IMR-90 (cell line): ENCODE measurements at regions not wholly inside any gene's neighbourhood (a gene's known extent, or its start where the extent isn't known, plus 50 kb on each side); places are given as distances from the start of the nearest gene placed in this dataset.

Experiments used
- ATAC-seq: fragments of 200-7000 bp; cut with Tn5 transposase; 2 replicates; pipeline ENCODE4 v1.9.1; 2020; ENCODE audit warnings: low read depth, mild to moderate bottlenecking, moderate library complexity
- BruUV-seq: library from RNA; stranded (reverse); fragments of 400-500 nt; replicated peaks from 2 replicates; lab custom pipeline; 2021; lab: Mats Ljungman, UMichigan
- CTCF ChIA-PET: fragments of 300-600 bp; formaldehyde crosslinking; extraction: SDS; loops from one replicate; lab custom pipeline; 2021; ENCODE audit warnings: antibody characterized with exemption; lab: Yijun Ruan, JAX
- POLR2A ChIA-PET: fragments of 300-600 bp; sonication (Branson Sonifier 250); formaldehyde crosslinking; loops from one replicate; lab custom pipeline; 2022; ENCODE audit warnings: antibody characterized with exemption; ENCODE audit not compliant: unreplicated experiment; lab: Charles Lee
- DNase-seq: peaks from one replicate; pipeline ENCODE4 v3.0.0; 2013
- H2AFZ ChIP-seq: replicated peaks from 2 replicates; pipeline ENCODE3; 2013; ENCODE audit warnings: low read length, mild to moderate bottlenecking; ENCODE audit not compliant: poor library complexity
- H2AK5ac ChIP-seq: 2 replicates; pipeline ENCODE4 v1.6.1; 2013; ENCODE audit warnings: low read depth, low read length, inconsistent platforms
- H2AK9ac ChIP-seq: replicated peaks from 2 replicates; pipeline ENCODE3; 2013; ENCODE audit warnings: mild to moderate bottlenecking, low read depth, low read length, moderate library complexity; ENCODE audit not compliant: poor library complexity
- H2BK120ac ChIP-seq: 2 replicates; pipeline ENCODE4 v1.6.1; 2013; ENCODE audit warnings: low read depth, low read length, inconsistent platforms
- H2BK15ac ChIP-seq: 3 replicates; pipeline ENCODE4 v1.6.1; 2013; ENCODE audit warnings: low read depth, low read length, inconsistent platforms
- H2BK20ac ChIP-seq: 2 replicates; pipeline ENCODE4 v1.6.1; 2013; ENCODE audit warnings: low read depth, mild to moderate bottlenecking, inconsistent platforms, low read length, moderate library complexity
- H2BK5ac ChIP-seq: 2 replicates; pipeline ENCODE4 v1.6.1; 2013; ENCODE audit warnings: mild to moderate bottlenecking, low read depth, low read length, inconsistent platforms; ENCODE audit not compliant: poor library complexity, severe bottlenecking
- H3K14ac ChIP-seq: replicated peaks from 2 replicates; pipeline ENCODE4 v1.6.1; 2013; ENCODE audit warnings: low read depth, low read length, inconsistent platforms
- H3K18ac ChIP-seq: 2 replicates; pipeline ENCODE4 v1.6.1; 2013; ENCODE audit warnings: low read depth, low read length, control low read depth
- H3K23ac ChIP-seq: 2 replicates; pipeline ENCODE4 v1.6.1; 2013; ENCODE audit warnings: low read depth, low read length, inconsistent platforms
- H3K27ac ChIP-seq: 2 replicates; pipeline ENCODE4 v1.5.1; 2013; ENCODE audit warnings: mild to moderate bottlenecking, control low read depth, low read length; ENCODE audit not compliant: insufficient read depth
- H3K27me3 ChIP-seq: 2 replicates; pipeline ENCODE4 v1.6.1; 2013; ENCODE audit warnings: low read length; ENCODE audit not compliant: control insufficient read depth, insufficient read depth
- H3K36me3 ChIP-seq: 2 replicates; pipeline ENCODE4 v1.6.1; 2013; ENCODE audit warnings: low read length, mixed read lengths; ENCODE audit not compliant: control insufficient read depth, insufficient read depth
- H3K4ac ChIP-seq: 2 replicates; pipeline ENCODE4 v1.6.1; 2013; ENCODE audit warnings: low read depth, low read length, inconsistent platforms
- H3K4me1 ChIP-seq: 2 replicates; pipeline ENCODE4 v1.6.1; 2013; ENCODE audit warnings: low read length, mixed read lengths; ENCODE audit not compliant: control insufficient read depth, insufficient read depth
- H3K4me2 ChIP-seq: 2 replicates; pipeline ENCODE4 v1.6.1; 2013; ENCODE audit warnings: low read depth, mild to moderate bottlenecking, control low read depth, low read length, moderate library complexity
- H3K4me3 ChIP-seq: 2 replicates; pipeline ENCODE4 v1.5.1; 2013; ENCODE audit warnings: low read depth, mild to moderate bottlenecking, control low read depth, low read length, moderate library complexity; ENCODE audit not compliant: insufficient read depth
- H3K56ac ChIP-seq: 2 replicates; pipeline ENCODE4 v1.6.1; 2013; ENCODE audit warnings: low read length, inconsistent platforms; ENCODE audit not compliant: insufficient read depth; ENCODE audit errors: extremely low read depth
- H3K79me1 ChIP-seq, 2 experiments: 2 replicates each; pipeline ENCODE4 v1.6.1; 2013; ENCODE audit warnings: low read length in 2 of 2, inconsistent platforms in 1 of 2, low read depth in 1 of 2
- H3K9ac ChIP-seq: 2 replicates; pipeline ENCODE4 v1.6.1; 2013; ENCODE audit warnings: low read depth, low read length, control low read depth
- H3K9me1 ChIP-seq: 2 replicates; pipeline ENCODE4 v1.6.1; 2013; ENCODE audit warnings: low read length, inconsistent platforms; ENCODE audit not compliant: insufficient read depth
- H3K9me3 ChIP-seq: 2 replicates; pipeline ENCODE4 v1.6.1; 2013; ENCODE audit warnings: low read length; ENCODE audit not compliant: control insufficient read depth, insufficient read depth
- H4K20me1 ChIP-seq: 2 replicates; pipeline ENCODE4 v1.6.1; 2013; ENCODE audit warnings: low read length, inconsistent platforms; ENCODE audit not compliant: insufficient read depth
- H4K5ac ChIP-seq: 2 replicates; pipeline ENCODE4 v1.6.1; 2013; ENCODE audit warnings: mild to moderate bottlenecking, low read depth, low read length, control low read depth
- H4K8ac ChIP-seq, 2 experiments: 2 replicates each; pipeline ENCODE4 v1.6.1; 2013; ENCODE audit warnings: low read depth in 2 of 2, low read length in 2 of 2, control low read depth in 1 of 2, inconsistent platforms in 1 of 2
- H4K91ac ChIP-seq: 2 replicates; pipeline ENCODE4 v1.6.1; 2013; ENCODE audit warnings: low read depth, low read length, inconsistent platforms; ENCODE audit not compliant: insufficient read depth
- BHLHE40 ChIP-seq: fragments of 150-350 bp; IDR thresholded peaks from 2 replicates; pipeline ENCODE4 v1.6.1; 2016; ENCODE audit warnings: mild to moderate bottlenecking, low read depth, low read length
- CEBPB ChIP-seq: IDR thresholded peaks from 2 replicates; pipeline ENCODE4 v1.6.1; 2012; ENCODE audit warnings: low read depth, low read length, improper control_type of control experiment
- CHD1 ChIP-seq: IDR thresholded peaks from 2 replicates; pipeline ENCODE4 v1.6.1; 2012; ENCODE audit warnings: low read depth, low read length, improper control_type of control experiment
- FOS ChIP-seq: fragments of 150-350 bp; IDR thresholded peaks from 2 replicates; pipeline ENCODE4 v1.6.1; 2016; ENCODE audit warnings: low read depth, low read length
- MAFK ChIP-seq: IDR thresholded peaks from 2 replicates; pipeline ENCODE4 v1.6.1; 2012; ENCODE audit warnings: low read depth, low read length, improper control_type of control experiment
- MAZ ChIP-seq: IDR thresholded peaks from 2 replicates; pipeline ENCODE4 v1.6.1; 2012; ENCODE audit warnings: low read depth, mild to moderate bottlenecking, low read length, improper control_type of control experiment, moderate library complexity, borderline replicate concordance
- MXI1 ChIP-seq: IDR thresholded peaks from 2 replicates; pipeline ENCODE4 v1.6.1; 2012; ENCODE audit warnings: low read depth, mild to moderate bottlenecking, low read length, moderate library complexity, borderline replicate concordance
- NFE2L2 ChIP-seq: fragments of 150-350 bp; IDR thresholded peaks from 2 replicates; pipeline ENCODE4 v1.6.1; 2016; ENCODE audit warnings: low read depth, mild to moderate bottlenecking, low read length
- POLR2A ChIP-seq: IDR thresholded peaks from 2 replicates; pipeline ENCODE4 v1.6.1; 2012; ENCODE audit warnings: mild to moderate bottlenecking, low read depth, low read length
- RAD21 ChIP-seq: IDR thresholded peaks from 2 replicates; pipeline ENCODE4 v1.6.1; 2012; ENCODE audit warnings: low read length, improper control_type of control experiment
- RCOR1 ChIP-seq: IDR thresholded peaks from 2 replicates; pipeline ENCODE4 v1.6.1; 2012; ENCODE audit warnings: mild to moderate bottlenecking, low read length, improper control_type of control experiment; ENCODE audit not compliant: insufficient replicate concordance
- RFX5 ChIP-seq: IDR thresholded peaks from 2 replicates; pipeline ENCODE4 v1.8.0; 2012; ENCODE audit warnings: low read depth, mild to moderate bottlenecking, low read length, moderate library complexity
- SMC3 ChIP-seq: fragments of 150-350 bp; IDR thresholded peaks from 2 replicates; pipeline ENCODE4 v1.6.1; 2016; ENCODE audit warnings: low read depth, mild to moderate bottlenecking, antibody characterized with exemption, low read length, moderate library complexity
- WGBS, 2 experiments: methylation state at CpG; one replicate each; pipeline versions ENCODE4 v1.1.5 to v1.1.7; 2013; ENCODE audit warnings: missing lambda C conversion rate in 2 of 2; ENCODE audit not compliant: insufficient read length in 1 of 2; ENCODE audit errors: extremely low coverage in 2 of 2; 5-methylcytosine and 5-hydroxymethylcytosine counted together
- dilution Hi-C: fragments of 300-500 bp; cut with HindIII; formaldehyde crosslinking; loops from one replicate; pipeline ENCODE4 v1.14.3; 2018; ENCODE audit warnings: low sequenced_read_pairs; ENCODE audit not compliant: unreplicated experiment
- in situ Hi-C: fragments of 300-500 bp; cut with MboI; formaldehyde crosslinking; loops from 3 replicates; pipeline ENCODE4 v1.14.3; 2019; ENCODE audit warnings: low sequenced_read_pairs, inconsistent platforms, mixed read lengths
- intact Hi-C: fragments of 100-400 bp; cut with micrococcal nuclease; formaldehyde crosslinking; loops from 2 replicates; pipeline ENCODE4 v1.10.0; 2022
- TF ChIP-seq, protein P1 (sequence below): conservative IDR thresholded peaks from 2 replicates; pipeline ENCODE4 v1.5.1; 2012; ENCODE audit warnings: mild to moderate bottlenecking, low read depth, low read length, improper control_type of control experiment
- TF ChIP-seq, protein P2 (sequence below): fragments of 150-350 bp; IDR thresholded peaks from 2 replicates; pipeline ENCODE4 v1.6.1; 2017; ENCODE audit warnings: mild to moderate bottlenecking, antibody characterized with exemption, low read length, low read depth
- TF ChIP-seq, protein P3 (sequence below): fragments of 150-350 bp; IDR thresholded peaks from 2 replicates; pipeline ENCODE4 v1.6.1; 2016; ENCODE audit warnings: low read depth, mild to moderate bottlenecking, low read length, moderate library complexity, borderline replicate concordance

DNA sequence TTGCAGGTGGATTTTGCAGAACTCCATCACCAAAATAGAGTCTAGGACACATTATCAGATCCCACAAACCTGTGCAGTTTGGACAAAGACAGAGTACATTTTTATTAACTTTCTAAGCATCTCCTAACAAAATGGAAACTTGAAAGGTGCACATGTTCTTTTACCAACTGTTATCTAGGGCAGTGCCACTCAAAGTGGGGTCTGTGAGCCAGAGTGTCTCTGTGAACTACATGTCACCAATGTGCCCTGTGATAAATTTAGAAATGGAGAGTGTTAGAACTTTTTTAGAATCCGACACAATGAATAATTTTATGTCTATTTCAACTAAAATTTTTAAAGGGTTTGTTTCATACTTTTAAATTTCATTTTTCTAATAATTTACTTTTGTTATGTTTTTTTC lies 68.4 kb upstream of the TMC3 start:
- intact Hi-C loops (no loop called here), dilution Hi-C loops (no loop called here), in situ Hi-C loops (no loop called here)
- no peak overlapping the region for H2AK5ac ChIP-seq
- H3K56ac ChIP-seq, result no peak overlapping the region
- no peak overlapping the region for H3K18ac ChIP-seq
- no peak overlapping the region for H2BK120ac ChIP-seq
- no peak for DNase-seq
- H3K9me1 ChIP-seq, result no peaks in the 10 kb centered on the region
- ATAC-seq, result no peak
- no peak overlapping the region for H2AK9ac ChIP-seq
- peaks cover 2% of the 10 kb centered on the region; the same call in 1 of the 2 replicates for H3K27me3 ChIP-seq
- H3K4ac ChIP-seq, result no peak overlapping the region
- no peak overlapping the region for H4K91ac ChIP-seq
- H3K9me3 ChIP-seq, result no peaks in the 10 kb centered on the region
- H3K9ac ChIP-seq, result no peak overlapping the region
- H3K27ac ChIP-seq, result no peak overlapping the region
- no peak overlapping the region for H3K23ac ChIP-seq
- TF ChIP-seq NFE2L2, result no peak
- TF ChIP-seq, protein P1, sequence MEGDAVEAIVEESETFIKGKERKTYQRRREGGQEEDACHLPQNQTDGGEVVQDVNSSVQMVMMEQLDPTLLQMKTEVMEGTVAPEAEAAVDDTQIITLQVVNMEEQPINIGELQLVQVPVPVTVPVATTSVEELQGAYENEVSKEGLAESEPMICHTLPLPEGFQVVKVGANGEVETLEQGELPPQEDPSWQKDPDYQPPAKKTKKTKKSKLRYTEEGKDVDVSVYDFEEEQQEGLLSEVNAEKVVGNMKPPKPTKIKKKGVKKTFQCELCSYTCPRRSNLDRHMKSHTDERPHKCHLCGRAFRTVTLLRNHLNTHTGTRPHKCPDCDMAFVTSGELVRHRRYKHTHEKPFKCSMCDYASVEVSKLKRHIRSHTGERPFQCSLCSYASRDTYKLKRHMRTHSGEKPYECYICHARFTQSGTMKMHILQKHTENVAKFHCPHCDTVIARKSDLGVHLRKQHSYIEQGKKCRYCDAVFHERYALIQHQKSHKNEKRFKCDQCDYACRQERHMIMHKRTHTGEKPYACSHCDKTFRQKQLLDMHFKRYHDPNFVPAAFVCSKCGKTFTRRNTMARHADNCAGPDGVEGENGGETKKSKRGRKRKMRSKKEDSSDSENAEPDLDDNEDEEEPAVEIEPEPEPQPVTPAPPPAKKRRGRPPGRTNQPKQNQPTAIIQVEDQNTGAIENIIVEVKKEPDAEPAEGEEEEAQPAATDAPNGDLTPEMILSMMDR, result no peak
- no peak for TF ChIP-seq MAZ
- TF ChIP-seq, protein P2, sequence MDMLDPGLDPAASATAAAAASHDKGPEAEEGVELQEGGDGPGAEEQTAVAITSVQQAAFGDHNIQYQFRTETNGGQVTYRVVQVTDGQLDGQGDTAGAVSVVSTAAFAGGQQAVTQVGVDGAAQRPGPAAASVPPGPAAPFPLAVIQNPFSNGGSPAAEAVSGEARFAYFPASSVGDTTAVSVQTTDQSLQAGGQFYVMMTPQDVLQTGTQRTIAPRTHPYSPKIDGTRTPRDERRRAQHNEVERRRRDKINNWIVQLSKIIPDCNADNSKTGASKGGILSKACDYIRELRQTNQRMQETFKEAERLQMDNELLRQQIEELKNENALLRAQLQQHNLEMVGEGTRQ, result no peak
- TF ChIP-seq RCOR1, result no peak
- TF ChIP-seq BHLHE40, result no peak
- TF ChIP-seq MXI1, result no peak
- TF ChIP-seq CHD1, result no peak
- no peak for TF ChIP-seq MAFK
- TF ChIP-seq RAD21, result no peak
- no peak for TF ChIP-seq RFX5
- TF ChIP-seq, protein P3, sequence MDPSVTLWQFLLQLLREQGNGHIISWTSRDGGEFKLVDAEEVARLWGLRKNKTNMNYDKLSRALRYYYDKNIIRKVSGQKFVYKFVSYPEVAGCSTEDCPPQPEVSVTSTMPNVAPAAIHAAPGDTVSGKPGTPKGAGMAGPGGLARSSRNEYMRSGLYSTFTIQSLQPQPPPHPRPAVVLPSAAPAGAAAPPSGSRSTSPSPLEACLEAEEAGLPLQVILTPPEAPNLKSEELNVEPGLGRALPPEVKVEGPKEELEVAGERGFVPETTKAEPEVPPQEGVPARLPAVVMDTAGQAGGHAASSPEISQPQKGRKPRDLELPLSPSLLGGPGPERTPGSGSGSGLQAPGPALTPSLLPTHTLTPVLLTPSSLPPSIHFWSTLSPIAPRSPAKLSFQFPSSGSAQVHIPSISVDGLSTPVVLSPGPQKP, result no peak
- TF ChIP-seq CEBPB, result no peak
- TF ChIP-seq FOS, result no peak
- TF ChIP-seq SMC3, result no peak
- no peak for TF ChIP-seq POLR2A
- POLR2A ChIA-PET, result no interaction called here
- no peak overlapping the region for H4K8ac ChIP-seq
- CTCF ChIA-PET, result no interaction called here
- H3K36me3 ChIP-seq, result no peaks in the 10 kb centered on the region
- no peaks in the 10 kb centered on the region for H4K20me1 ChIP-seq
- no peak overlapping the region for H3K4me2 ChIP-seq
- no peak overlapping the region for H2BK20ac ChIP-seq
- H3K79me1 ChIP-seq, result no peaks in the 10 kb centered on the region
- H2BK5ac ChIP-seq, result no peak overlapping the region
- no peak overlapping the region for H2AFZ ChIP-seq
- no peak overlapping the region for H3K4me3 ChIP-seq
- no peak overlapping the region for H3K14ac ChIP-seq
- no peak overlapping the region for H2BK15ac ChIP-seq
- H3K4me1 ChIP-seq, result no peaks in the 10 kb centered on the region
- BruUV-seq, result no TSS peak
- no peak overlapping the region for H4K5ac ChIP-seq
- WGBS, 2 experiments, result no CpG with 5 or more reads among the region's 1 CpG
